ENCODE measurements at regions not wholly inside any gene's neighbourhood (a gene's known extent, or its start where the extent isn't known, plus 50 kb on each side); places are given as distances from the start of the nearest gene placed in this dataset.

DNA sequence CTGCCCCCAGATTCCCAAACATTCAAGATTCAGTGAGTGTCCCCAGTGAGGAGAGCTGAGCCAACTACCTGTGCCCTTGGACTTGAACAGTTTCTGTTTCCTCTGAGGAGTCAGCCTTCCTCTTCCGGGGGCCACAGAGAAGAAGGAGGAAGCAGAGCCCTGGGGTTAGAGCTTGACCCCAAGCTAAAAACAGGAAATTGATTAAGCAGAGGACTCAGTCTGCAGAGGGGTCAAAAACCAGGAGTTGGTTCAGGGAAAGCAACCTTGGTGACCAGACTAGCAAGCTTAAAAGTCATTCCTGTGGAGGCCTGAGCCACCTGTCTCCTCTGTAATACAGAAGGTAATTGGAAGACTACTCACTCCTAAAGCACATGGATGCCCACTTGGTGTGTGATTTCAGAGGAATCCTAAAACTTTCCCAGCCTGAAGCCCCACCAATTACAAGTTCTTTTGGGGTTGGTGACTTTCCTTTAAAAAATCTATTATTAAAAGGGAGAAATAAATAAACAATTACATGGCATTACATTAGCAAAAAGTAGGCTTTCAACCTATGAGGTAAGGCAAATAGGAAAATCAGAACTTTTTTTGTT lies 64.2 kb upstream of the SELENOP start:
- TF ChIP-seq, protein P1, sequence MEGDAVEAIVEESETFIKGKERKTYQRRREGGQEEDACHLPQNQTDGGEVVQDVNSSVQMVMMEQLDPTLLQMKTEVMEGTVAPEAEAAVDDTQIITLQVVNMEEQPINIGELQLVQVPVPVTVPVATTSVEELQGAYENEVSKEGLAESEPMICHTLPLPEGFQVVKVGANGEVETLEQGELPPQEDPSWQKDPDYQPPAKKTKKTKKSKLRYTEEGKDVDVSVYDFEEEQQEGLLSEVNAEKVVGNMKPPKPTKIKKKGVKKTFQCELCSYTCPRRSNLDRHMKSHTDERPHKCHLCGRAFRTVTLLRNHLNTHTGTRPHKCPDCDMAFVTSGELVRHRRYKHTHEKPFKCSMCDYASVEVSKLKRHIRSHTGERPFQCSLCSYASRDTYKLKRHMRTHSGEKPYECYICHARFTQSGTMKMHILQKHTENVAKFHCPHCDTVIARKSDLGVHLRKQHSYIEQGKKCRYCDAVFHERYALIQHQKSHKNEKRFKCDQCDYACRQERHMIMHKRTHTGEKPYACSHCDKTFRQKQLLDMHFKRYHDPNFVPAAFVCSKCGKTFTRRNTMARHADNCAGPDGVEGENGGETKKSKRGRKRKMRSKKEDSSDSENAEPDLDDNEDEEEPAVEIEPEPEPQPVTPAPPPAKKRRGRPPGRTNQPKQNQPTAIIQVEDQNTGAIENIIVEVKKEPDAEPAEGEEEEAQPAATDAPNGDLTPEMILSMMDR (IDR thresholded peaks at IDR 0.05), result no peak
- TF ChIP-seq ZFX (IDR thresholded peaks at IDR 0.05; ENCODE audit: borderline replicate concordance), result no peak

All from 22Rv1 (cell line).